CD4-positive, alpha-beta T cell (primary cell): ENCODE measurements at regions not wholly inside any gene's neighbourhood (a gene's known extent, or its start where the extent isn't known, plus 50 kb on each side); places are given as distances from the start of the nearest gene placed in this dataset.

Experiments
- ATAC-seq: fragments of 200-7000 bp; cut with Tn5 transposase; one replicate; pipeline ENCODE4 v1.10.0; 2022; ENCODE audit warnings: mild to moderate bottlenecking; ENCODE audit not compliant: poor library complexity
- CTCF ChIA-PET: fragments of 350-600 bp; sonication (Branson Sonifier 250); formaldehyde crosslinking; loops from one replicate; lab custom pipeline; 2021; ENCODE audit warnings: antibody characterized with exemption, inconsistent platforms; lab: Charles Lee
- POLR2A ChIA-PET: fragments of 350-600 bp; sonication (Branson Sonifier 250); formaldehyde crosslinking; loops from one replicate; lab custom pipeline; 2021; ENCODE audit warnings: antibody characterized with exemption, inconsistent platforms; lab: Charles Lee
- DNase-seq, 14 experiments: peaks; one replicate each; pipeline ENCODE4 v3.0.0-alpha.2; 2013 to 2020; ENCODE audit warnings: mixed read lengths in 2 of 14
- H3K27ac ChIP-seq, 2 donors: one replicate each; pipeline versions ENCODE4 v1.5.1 to v1.7.0; 2013; ENCODE audit warnings: low read length in 2 of 2, low read depth in 1 of 2, mild to moderate bottlenecking in 1 of 2
- H3K27me3 ChIP-seq, 2 experiments: 1 replicate in 1 of 2; 2 replicates in 1 of 2; pipeline versions ENCODE4 v1.6.1 to v1.7.0; 2013; ENCODE audit warnings: low read length in 2 of 2, control low read depth in 1 of 2, mild to moderate bottlenecking in 1 of 2, moderate library complexity in 1 of 2; ENCODE audit not compliant: insufficient read depth in 2 of 2, control insufficient read depth in 1 of 2
- H3K36me3 ChIP-seq: one replicate; pipeline ENCODE4 v1.6.1; 2013; ENCODE audit warnings: low read length, control low read depth; ENCODE audit not compliant: insufficient read depth
- H3K4me1 ChIP-seq: one replicate; pipeline ENCODE4 v1.6.1; 2013; ENCODE audit warnings: low read length, control low read depth; ENCODE audit not compliant: insufficient read depth
- H3K4me3 ChIP-seq: one replicate; pipeline ENCODE4 v1.5.1; 2013; ENCODE audit warnings: mild to moderate bottlenecking, low read length, moderate library complexity
- H3K9me3 ChIP-seq, 2 experiments: 1 replicate in 1 of 2; 2 replicates in 1 of 2; pipeline versions ENCODE4 v1.6.1 to v1.7.0; 2013; ENCODE audit warnings: low read length in 2 of 2, mild to moderate bottlenecking in 2 of 2, control low read depth in 1 of 2, moderate library complexity in 1 of 2; ENCODE audit not compliant: control insufficient read depth in 1 of 2, insufficient read depth in 1 of 2
- H3K27ac Mint-ChIP-seq: one replicate; pipeline ENCODE4 v1.8.0; 2020; ENCODE audit warnings: mixed read lengths
- H3K27me3 Mint-ChIP-seq: one replicate; pipeline ENCODE4 v1.8.0; 2021; ENCODE audit warnings: mixed read lengths
- H3K36me3 Mint-ChIP-seq: one replicate; pipeline ENCODE4 v1.8.0; 2021; ENCODE audit warnings: low read depth, mixed read lengths
- H3K4me1 Mint-ChIP-seq: one replicate; pipeline ENCODE4 v1.8.0; 2021; ENCODE audit warnings: low read depth, mixed read lengths
- H3K4me3 Mint-ChIP-seq: one replicate; pipeline ENCODE4 v1.8.0; 2020; ENCODE audit warnings: mild to moderate bottlenecking, mixed read lengths
- H3K9me3 Mint-ChIP-seq: one replicate; pipeline ENCODE4 v1.8.0; 2020; ENCODE audit warnings: mixed read lengths
- CTCF ChIP-seq: fragments of 200-600 bp; IDR thresholded peaks from one replicate; pipeline ENCODE4 v1.8.0; 2022; ENCODE audit warnings: antibody characterized with exemption, mild to moderate bottlenecking
- intact Hi-C, 2 experiments: fragments of 100-400 bp; cut with DNase I in 1 of 2; cut with micrococcal nuclease in 1 of 2; formaldehyde crosslinking; loops; one replicate each; pipeline versions ENCODE4 v1.15.1 to v1.9.0; 2023 to 2025; cut with DNase I, micrococcal nuclease

GRCh38 chr18:53817976-53818950, 406.2 kb downstream of the MBD2 start:
- no peaks in the 10 kb centered on the region for H3K36me3 ChIP-seq
- Mint-ChIP-seq H3K27ac (no peak overlapping the region), H3K36me3 (no peaks in the 10 kb centered on the region), H3K4me1 (no peaks in the 10 kb centered on the region), H3K4me3 (no peak overlapping the region), H3K9me3 (peaks cover 13% of the 10 kb centered on the region), H3K27me3 (no peaks in the 10 kb centered on the region)
- ChIA-PET POLR2A (no interaction called here), CTCF (no interaction called here)
- no peak overlapping the region for H3K27ac ChIP-seq
- no peaks in the 10 kb centered on the region for H3K4me1 ChIP-seq
- no peaks in the 10 kb centered on the region for H3K27me3 ChIP-seq
- intact Hi-C loops = no loop called here
- H3K9me3 ChIP-seq = peaks cover 0 to 16% of the 10 kb centered on the region in 2 experiments
- TF ChIP-seq CTCF = no peak
- no peak for DNase-seq
- no peak for ATAC-seq
- H3K4me3 ChIP-seq = no peak overlapping the region

GRCh38 chr18:53800171-53800570, 424.3 kb downstream of the MBD2 start:
- Histone ChIP-seq H3K4me1 (no peaks in the 10 kb centered on the region), H3K9me3 (peaks cover 0 to 7% of the 10 kb centered on the region in 2 experiments), H3K36me3 (no peaks in the 10 kb centered on the region), H3K27me3 (no peaks in the 10 kb centered on the region), H3K27ac (no peak overlapping the region), H3K4me3 (no peak overlapping the region)
- ATAC-seq = no peak
- H3K27me3 Mint-ChIP-seq = no peaks in the 10 kb centered on the region
- TF ChIP-seq CTCF = no peak
- no peaks in the 10 kb centered on the region for H3K36me3 Mint-ChIP-seq
- ChIA-PET POLR2A (no interaction called here), CTCF (no interaction called here)
- intact Hi-C loops = no loop called here
- DNase-seq = no peak
- H3K4me3 Mint-ChIP-seq = no peak overlapping the region
- no peaks in the 10 kb centered on the region for H3K9me3 Mint-ChIP-seq
- no peak overlapping the region for H3K27ac Mint-ChIP-seq
- H3K4me1 Mint-ChIP-seq = no peaks in the 10 kb centered on the region

DNA sequence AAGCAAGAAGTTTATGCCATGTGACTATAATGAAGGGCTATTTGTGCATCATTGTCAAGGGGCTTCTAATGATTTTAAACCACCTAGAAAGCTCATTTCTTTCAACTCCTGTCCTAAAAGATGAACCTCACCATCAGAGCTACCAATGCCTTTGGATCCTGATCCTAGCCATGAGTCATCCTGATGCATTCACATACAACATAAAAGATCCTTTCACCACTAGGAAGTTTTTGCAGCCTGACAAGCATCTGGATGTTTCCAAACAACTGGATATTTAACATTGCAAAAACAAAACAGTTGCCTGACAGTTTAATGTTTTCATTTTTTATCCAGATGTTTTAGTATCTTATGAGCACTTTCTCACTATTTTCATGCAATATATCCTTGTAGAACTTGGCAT, 425.3 kb downstream of the MBD2 start:
- ATAC-seq (no peak), DNase-seq (no peak)
- no peak overlapping the region for H3K4me3 ChIP-seq
- Mint-ChIP-seq H3K27ac (no peak overlapping the region), H3K4me1 (no peaks in the 10 kb centered on the region), H3K9me3 (no peaks in the 10 kb centered on the region), H3K36me3 (no peaks in the 10 kb centered on the region), H3K27me3 (no peaks in the 10 kb centered on the region), H3K4me3 (no peak overlapping the region)
- intact Hi-C loops = no loop called here
- no peaks in the 10 kb centered on the region for H3K4me1 ChIP-seq
- POLR2A ChIA-PET = no interaction called here
- CTCF ChIA-PET = no interaction called here
- no peak for TF ChIP-seq CTCF
- no peaks in the 10 kb centered on the region for H3K9me3 ChIP-seq
- H3K36me3 ChIP-seq = no peaks in the 10 kb centered on the region
- H3K27ac ChIP-seq = no peak overlapping the region
- no peaks in the 10 kb centered on the region for H3K27me3 ChIP-seq
